HS-5 (cell line): ENCODE measurements at regions not wholly inside any gene's neighbourhood (a gene's known extent, or its start where the extent isn't known, plus 50 kb on each side); places are given as distances from the start of the nearest gene placed in this dataset.

Source experiments
- DNase-seq: peaks from one replicate; pipeline ENCODE4 v3.0.0-alpha.2; 2012; ENCODE audit warnings: low read depth

- DNase-seq: no peak
Measured at GRCh38 chr5:159536646-159537045, 206.4 kb upstream of the IL12B start.

GRCh38 chr5:159539678-159540077, 209.4 kb upstream of the IL12B start:
- DNase-seq: no peak

- DNase-seq: no peak
Measured at GRCh38 chr5:159543326-159543725, 213.0 kb upstream of the IL12B start.

- DNase-seq: no peak
Measured at GRCh38 chr5:159545156-159545555, 214.9 kb upstream of the IL12B start.

GRCh38 chr5:159547466-159548195, 217.3 kb upstream of the IL12B start:
- no peak for DNase-seq

GRCh38 chr5:159548517-159548916, 218.2 kb upstream of the IL12B start:
- DNase-seq: no peak

GRCh38 chr5:159549046-159549445, 218.8 kb upstream of the IL12B start:
- no peak for DNase-seq

- DNase-seq: peak; percentile 23
Measured at GRCh38 chr5:159550951-159551350, 220.7 kb upstream of the IL12B start.

- DNase-seq: no peak
Measured at GRCh38 chr5:159552751-159553150, 222.5 kb upstream of the IL12B start.

GRCh38 chr5:159553792-159554191, 223.5 kb upstream of the IL12B start:
- no peak for DNase-seq

GRCh38 chr5:159555084-159555483, 224.8 kb upstream of the IL12B start:
- DNase-seq: no peak

- no peak for DNase-seq
Measured at GRCh38 chr5:159559337-159559736, 229.1 kb upstream of the IL12B start.

GRCh38 chr5:159560088-159560487, 229.8 kb upstream of the IL12B start:
- DNase-seq: no peak

- no peak for DNase-seq
Measured at GRCh38 chr5:159564031-159564430, 233.7 kb upstream of the IL12B start.

- DNase-seq: no peak
Measured at GRCh38 chr5:159566832-159567231, 236.5 kb upstream of the IL12B start.

- no peak for DNase-seq
Measured at GRCh38 chr5:159567461-159567860, 237.2 kb upstream of the IL12B start.

GRCh38 chr5:159571501-159572244, 241.4 kb upstream of the IL12B start:
- DNase-seq: no peak

- DNase-seq: no peak
Measured at GRCh38 chr5:159576902-159577301, 246.6 kb upstream of the IL12B start.

- DNase-seq: peak; percentile 83
Measured at GRCh38 chr5:159581502-159582249, 251.4 kb upstream of the IL12B start.

GRCh38 chr5:159582756-159583541, 252.7 kb upstream of the IL12B start:
- DNase-seq: peak; percentile 10

- DNase-seq: no peak
Measured at GRCh38 chr5:159586921-159587320, 256.6 kb upstream of the IL12B start.

- no peak for DNase-seq
Measured at GRCh38 chr5:159588941-159589340, 258.7 kb upstream of the IL12B start.
